HepG2 (cell line): ENCODE measurements at regions not wholly inside any gene's neighbourhood (a gene's known extent, or its start where the extent isn't known, plus 50 kb on each side); places are given as distances from the start of the nearest gene placed in this dataset.

ENCODE experiments used
- SIN3B ChIP-seq: fragments of 150-350 bp; IDR thresholded peaks from 2 replicates; pipeline ENCODE4 v1.6.1; 2014; ENCODE audit warnings: low read length
- SRSF9 ChIP-seq: fragments of 200-400 bp; formaldehyde crosslinking; IDR thresholded peaks from 2 replicates; pipeline ENCODE4 v1.6.1; 2018; ENCODE audit warnings: borderline replicate concordance, mild to moderate bottlenecking, low read depth, low read length; ENCODE audit not compliant: insufficient read depth, poor library complexity, severe bottlenecking
- ZNF770 ChIP-seq: sonication (generic); formaldehyde crosslinking; IDR thresholded peaks from 2 replicates; pipeline ENCODE4 v1.5.0; 2020; ENCODE audit warnings: mild to moderate bottlenecking, missing genetic modification reagents
- TF ChIP-seq, protein P1 (sequence below): sonication (generic); formaldehyde crosslinking; IDR thresholded peaks from 2 replicates; pipeline ENCODE4 v1.4.0; 2020; ENCODE audit warnings: missing genetic modification reagents, borderline replicate concordance
- TF ChIP-seq, protein P2 (sequence below): sonication (generic); formaldehyde crosslinking; IDR thresholded peaks from 2 replicates; pipeline ENCODE4 v1.5.0; 2020; ENCODE audit warnings: mild to moderate bottlenecking, missing genetic modification reagents, moderate library complexity

- TF ChIP-seq, protein P1, sequence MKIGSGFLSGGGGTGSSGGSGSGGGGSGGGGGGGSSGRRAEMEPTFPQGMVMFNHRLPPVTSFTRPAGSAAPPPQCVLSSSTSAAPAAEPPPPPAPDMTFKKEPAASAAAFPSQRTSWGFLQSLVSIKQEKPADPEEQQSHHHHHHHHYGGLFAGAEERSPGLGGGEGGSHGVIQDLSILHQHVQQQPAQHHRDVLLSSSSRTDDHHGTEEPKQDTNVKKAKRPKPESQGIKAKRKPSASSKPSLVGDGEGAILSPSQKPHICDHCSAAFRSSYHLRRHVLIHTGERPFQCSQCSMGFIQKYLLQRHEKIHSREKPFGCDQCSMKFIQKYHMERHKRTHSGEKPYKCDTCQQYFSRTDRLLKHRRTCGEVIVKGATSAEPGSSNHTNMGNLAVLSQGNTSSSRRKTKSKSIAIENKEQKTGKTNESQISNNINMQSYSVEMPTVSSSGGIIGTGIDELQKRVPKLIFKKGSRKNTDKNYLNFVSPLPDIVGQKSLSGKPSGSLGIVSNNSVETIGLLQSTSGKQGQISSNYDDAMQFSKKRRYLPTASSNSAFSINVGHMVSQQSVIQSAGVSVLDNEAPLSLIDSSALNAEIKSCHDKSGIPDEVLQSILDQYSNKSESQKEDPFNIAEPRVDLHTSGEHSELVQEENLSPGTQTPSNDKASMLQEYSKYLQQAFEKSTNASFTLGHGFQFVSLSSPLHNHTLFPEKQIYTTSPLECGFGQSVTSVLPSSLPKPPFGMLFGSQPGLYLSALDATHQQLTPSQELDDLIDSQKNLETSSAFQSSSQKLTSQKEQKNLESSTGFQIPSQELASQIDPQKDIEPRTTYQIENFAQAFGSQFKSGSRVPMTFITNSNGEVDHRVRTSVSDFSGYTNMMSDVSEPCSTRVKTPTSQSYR (CRISPR knock-in tag), result no peak
- TF ChIP-seq ZNF770 (CRISPR knock-in tag) (no peak), SRSF9 (no peak), SIN3B (no peak)
- TF ChIP-seq, protein P2, sequence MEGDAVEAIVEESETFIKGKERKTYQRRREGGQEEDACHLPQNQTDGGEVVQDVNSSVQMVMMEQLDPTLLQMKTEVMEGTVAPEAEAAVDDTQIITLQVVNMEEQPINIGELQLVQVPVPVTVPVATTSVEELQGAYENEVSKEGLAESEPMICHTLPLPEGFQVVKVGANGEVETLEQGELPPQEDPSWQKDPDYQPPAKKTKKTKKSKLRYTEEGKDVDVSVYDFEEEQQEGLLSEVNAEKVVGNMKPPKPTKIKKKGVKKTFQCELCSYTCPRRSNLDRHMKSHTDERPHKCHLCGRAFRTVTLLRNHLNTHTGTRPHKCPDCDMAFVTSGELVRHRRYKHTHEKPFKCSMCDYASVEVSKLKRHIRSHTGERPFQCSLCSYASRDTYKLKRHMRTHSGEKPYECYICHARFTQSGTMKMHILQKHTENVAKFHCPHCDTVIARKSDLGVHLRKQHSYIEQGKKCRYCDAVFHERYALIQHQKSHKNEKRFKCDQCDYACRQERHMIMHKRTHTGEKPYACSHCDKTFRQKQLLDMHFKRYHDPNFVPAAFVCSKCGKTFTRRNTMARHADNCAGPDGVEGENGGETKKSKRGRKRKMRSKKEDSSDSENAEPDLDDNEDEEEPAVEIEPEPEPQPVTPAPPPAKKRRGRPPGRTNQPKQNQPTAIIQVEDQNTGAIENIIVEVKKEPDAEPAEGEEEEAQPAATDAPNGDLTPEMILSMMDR (CRISPR knock-in tag), result no peak
These were observed 199.2 kb downstream of the DLEU7 start for GRCh38 chr13:50644081-50644871.
